GM15510 (cell line): ENCODE measurements at regions not wholly inside any gene's neighbourhood (a gene's known extent, or its start where the extent isn't known, plus 50 kb on each side); places are given as distances from the start of the nearest gene placed in this dataset.

ENCODE experiments used
- POLR2A ChIP-seq: IDR thresholded peaks from 3 replicates; pipeline ENCODE4 v1.6.1; 2011; ENCODE audit warnings: borderline replicate concordance; ENCODE audit not compliant: insufficient read length; ENCODE audit errors: extremely low read depth

DNA sequence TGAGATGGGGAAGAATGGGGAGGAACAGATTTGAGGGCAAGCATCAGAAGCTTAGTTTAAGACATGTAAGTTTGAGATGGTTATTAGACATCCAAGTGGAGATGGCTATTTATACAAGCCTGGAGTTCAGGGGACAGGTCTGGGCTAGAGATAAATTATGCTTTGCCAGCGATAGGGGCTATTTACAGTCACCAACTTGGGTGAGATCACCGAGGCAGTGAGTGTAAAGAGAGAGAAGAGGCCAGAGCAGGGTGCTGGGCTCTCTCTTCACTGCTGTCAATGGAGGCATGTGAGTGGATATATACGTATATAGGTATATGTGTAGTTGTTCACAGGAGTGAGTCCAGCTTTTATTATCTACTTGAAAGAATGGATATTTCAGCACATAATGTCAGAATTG is 81.0 kb downstream of the QPCT start:
- TF ChIP-seq POLR2A, result no peak

DNA sequence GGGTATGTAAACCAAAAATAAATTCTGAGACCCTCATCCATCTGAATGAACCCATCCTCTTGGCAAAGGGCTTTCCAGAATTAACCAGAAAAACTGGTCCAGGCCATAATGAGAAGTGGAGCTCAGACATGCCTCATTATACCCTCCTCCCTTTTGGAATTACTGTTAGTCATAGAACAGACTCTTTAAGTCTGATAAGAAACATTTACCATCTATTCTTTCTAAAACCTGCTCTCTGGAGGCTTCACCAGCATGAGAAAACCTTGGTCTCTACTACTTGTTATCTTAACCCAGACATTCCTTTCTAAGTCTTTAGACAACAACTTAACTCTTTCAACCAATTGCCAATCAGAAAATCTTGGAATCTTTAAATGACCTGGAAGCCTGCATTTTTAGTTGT is 82.8 kb downstream of the QPCT start:
- no peak for TF ChIP-seq POLR2A

GRCh38 chr2:37436323-37436722 is 91.9 kb downstream of the QPCT start:
- TF ChIP-seq POLR2A, result no peak

DNA sequence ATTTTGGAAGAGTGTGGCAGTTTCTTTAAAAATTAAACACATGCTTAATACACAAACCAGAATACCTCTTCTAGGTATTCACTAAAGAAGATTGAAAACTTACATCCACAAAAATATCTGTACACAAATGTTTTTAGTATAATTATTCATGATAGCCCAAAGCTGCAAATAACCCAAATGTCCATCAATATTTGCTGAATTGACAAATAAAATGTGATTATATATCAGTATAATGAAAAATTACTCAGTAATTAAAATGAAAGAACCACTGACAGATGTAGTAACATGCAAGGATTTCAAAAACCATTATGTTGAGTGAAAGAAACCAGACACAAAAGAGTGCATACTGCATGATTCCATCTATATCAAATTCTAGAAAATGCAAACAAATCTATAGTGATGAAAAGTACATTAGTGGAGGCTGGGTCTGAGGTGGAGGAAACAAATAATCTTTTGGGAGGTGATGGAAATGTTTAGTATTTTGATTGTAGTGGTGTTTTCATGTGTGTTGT is 94.8 kb downstream of the QPCT start:
- no peak for TF ChIP-seq POLR2A

DNA sequence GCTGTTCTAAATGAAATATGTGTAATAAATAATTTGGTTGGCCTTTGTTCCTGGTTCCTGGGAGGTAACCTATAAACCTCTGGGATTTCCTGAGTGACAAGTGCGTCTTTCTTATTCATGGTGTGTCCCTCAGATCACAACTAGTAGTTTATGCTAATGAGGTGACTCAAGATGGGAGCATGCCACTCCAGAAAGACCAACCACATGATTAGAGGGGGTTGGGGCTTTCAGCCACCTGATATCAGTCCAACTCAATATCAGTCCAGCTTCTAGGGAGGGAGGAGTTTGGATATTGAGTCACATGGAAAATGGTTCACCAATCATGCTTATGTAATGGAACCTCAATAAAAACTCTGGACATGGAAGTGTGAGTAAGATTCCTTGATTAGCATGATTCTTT is 96.6 kb downstream of the QPCT start:
- no peak for TF ChIP-seq POLR2A

GRCh38 chr2:37443082-37443481 is 98.7 kb downstream of the QPCT start:
- TF ChIP-seq POLR2A, result no peak

GRCh38 chr2:37447446-37447845 is 103.0 kb downstream of the QPCT start:
- TF ChIP-seq POLR2A, result no peak

DNA sequence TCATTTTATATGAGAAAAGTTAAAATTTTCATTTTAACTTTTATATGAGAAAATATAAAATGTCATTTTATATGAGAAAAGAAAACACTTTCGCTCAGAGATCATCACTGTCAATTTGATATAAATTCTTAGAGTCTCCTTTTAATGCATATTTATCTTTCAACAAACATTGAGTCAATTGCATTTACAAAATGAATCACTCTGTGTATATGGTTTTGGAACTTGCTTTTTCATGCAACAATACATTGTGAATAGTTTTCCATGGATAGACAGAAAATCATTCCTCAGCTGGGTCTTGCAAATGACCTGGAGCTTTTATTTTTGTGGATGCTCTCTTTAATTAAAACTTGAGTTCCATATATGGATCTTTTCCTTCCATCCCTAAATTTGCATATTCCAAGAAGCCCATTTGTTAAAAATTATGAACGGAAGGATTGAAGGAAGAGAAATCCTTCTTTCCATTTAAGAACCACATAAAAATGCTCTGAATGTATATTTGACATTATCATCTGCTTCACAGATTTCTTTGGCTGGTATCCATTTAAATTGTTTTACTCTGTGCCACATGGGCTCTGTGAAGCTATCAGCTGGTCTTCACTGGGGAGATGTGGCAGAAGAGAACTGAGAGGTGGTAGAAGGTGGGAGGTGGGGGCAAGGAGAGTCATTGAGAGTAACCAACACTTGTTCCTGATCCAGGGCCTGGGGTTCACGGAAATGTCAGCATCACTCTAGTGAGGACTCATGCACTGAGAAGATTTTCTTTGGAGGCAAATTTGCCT is 104.1 kb downstream of the QPCT start:
- TF ChIP-seq POLR2A, result no peak

DNA sequence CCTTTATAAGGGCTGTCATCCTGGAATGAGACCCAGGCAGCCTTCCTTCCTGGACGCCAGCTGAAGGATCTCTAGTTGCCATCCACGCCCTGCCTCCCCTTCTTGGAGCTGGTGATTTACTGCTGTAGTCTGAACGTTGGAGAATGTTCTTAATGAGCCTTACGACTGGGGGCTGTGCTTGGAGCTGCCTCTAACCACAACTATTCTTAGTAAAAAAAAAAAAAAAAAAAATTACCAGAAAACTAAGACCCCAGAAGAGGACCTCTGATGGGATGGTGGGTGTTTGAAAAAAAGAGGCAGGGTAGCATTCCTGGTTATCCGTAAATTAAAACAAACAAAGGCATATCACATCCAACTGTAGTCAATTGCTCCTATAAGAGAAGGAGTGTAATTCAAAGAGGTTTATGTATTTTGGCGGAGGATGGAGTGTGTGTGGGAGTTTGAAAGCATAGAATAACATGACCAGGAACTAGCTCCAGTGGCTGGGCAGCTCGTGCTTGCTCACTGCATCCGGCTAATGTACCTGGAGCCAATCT is 105.4 kb downstream of the QPCT start:
- TF ChIP-seq POLR2A, result no peak

- TF ChIP-seq POLR2A, result no peak
Observed at GRCh38 chr2:37453027-37453426, 108.6 kb downstream of the QPCT start.

GRCh38 chr2:37454851-37455762 is 110.7 kb downstream of the QPCT start:
- TF ChIP-seq POLR2A, result no peak

DNA sequence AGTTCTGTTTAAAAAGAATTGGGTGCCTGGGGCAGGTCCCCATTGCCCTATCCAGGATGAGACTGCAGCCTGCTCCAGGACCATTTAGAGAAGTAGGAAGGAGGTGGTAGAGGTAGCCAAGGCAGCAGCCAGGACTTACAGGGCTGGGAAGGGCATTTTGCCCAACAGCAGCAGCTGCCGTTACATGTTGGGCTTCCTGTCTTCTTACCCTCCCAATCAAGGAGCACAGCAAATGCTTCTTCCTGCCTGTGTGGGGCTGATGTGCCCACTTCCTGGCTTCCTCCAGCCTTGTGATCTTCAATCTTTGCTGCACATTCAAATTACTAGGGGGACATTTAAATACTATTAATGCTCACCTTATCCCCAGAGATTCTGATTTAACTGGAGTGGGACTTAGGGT is 112.0 kb downstream of the QPCT start:
- no peak for TF ChIP-seq POLR2A

DNA sequence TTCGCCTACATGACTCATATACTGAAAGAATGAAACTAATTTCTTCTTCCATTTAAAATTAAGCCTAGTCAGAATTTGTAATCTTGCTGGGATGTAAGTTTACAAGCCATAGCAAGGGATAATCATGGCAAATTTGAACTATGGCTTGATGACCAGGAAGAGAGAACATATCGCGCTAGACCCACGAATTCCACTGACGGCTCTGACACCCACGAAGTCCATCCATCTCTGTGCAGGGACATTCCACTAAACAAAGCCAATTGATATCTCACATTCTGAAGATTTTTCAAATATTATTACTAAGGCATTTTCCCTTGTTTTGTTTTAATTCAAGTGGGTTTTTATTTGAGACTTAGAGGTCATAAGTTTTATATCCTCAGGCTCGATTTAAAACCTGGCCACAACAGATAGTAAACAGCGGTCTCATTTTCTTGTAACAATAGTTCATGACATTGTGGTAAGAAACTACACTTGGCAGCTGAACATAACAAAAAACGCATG is 113.0 kb downstream of the QPCT start:
- no peak for TF ChIP-seq POLR2A

GRCh38 chr2:37458133-37458532 is 113.7 kb downstream of the QPCT start:
- TF ChIP-seq POLR2A, result no peak
